Mammary epithelial cell (primary cell): ENCODE measurements at regions not wholly inside any gene's neighbourhood (a gene's known extent, or its start where the extent isn't known, plus 50 kb on each side); places are given as distances from the start of the nearest gene placed in this dataset.

Experiments
- CTCF ChIP-seq, 2 donors: IDR thresholded peaks in 1 of 2; conservative IDR thresholded peaks in 1 of 2; 2 replicates each; pipeline ENCODE4 v1.5.1; 2011 to 2012; ENCODE audit warnings: inconsistent platforms in 2 of 2, low read length in 2 of 2, mild to moderate bottlenecking in 2 of 2, control low read depth in 1 of 2, low read depth in 1 of 2; ENCODE audit not compliant: insufficient read depth in 1 of 2; ENCODE audit errors: extremely low read depth in 1 of 2
- EZH2 ChIP-seq: IDR thresholded peaks from 2 replicates; pipeline ENCODE4 v1.6.1; 2012; ENCODE audit warnings: low read length, inconsistent platforms, borderline replicate concordance

- TF ChIP-seq EZH2 (no peak), CTCF (conservative IDR thresholded peaks at IDR 0.05 in 1 of 2, IDR thresholded peaks at IDR 0.05 in 1 of 2; ENCODE audit: extremely low read depth in 1 of 2, insufficient read depth in 1 of 2, low read depth in 1 of 2, low read length in 2 of 2) (no peak)
Measured at GRCh38 chr18:46214435-46214834, 110.2 kb downstream of the HAUS1 start.
